ENCODE measurements at regions not wholly inside any gene's neighbourhood (a gene's known extent, or its start where the extent isn't known, plus 50 kb on each side); places are given as distances from the start of the nearest gene placed in this dataset.

DNA sequence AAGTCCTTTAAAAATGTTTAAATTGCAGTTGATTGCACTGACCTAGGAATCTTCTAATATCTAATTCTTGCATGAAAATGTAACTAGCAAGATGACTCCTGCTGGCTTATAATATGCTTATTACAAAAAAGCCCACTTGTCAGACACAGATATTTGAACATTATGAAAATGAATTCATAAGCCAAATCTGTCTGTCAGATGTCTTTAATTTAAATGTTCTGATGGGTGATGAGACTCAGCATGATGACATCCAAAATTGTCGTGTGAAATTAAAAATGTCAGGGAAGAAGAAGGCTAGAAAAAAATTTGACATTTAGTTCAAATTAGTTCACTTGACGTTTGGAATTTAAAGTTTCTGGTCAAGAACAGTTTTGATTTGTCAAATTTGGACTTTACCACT lies 277.8 kb downstream of the PHF14 start:
- BruUV-seq (replicated peaks), result no TSS peak
- H3K36me3 ChIP-seq (replicated peaks in 1 of 2; ENCODE audit: control insufficient read depth in 1 of 2, insufficient read depth in 2 of 2, low read length in 2 of 2), result no peaks in the 10 kb centered on the region
- CTCF ChIA-PET (ENCODE audit: low intra/inter-chr PET ratio, low total read pairs), result no interaction called here
- no peak overlapping the region for H3K27ac ChIP-seq (ENCODE audit: extremely low read length, insufficient read depth, low read length)
- 2% methylated on average over 2 of the region's 2 CpGs for WGBS (ENCODE audit: low lambda C conversion rate)
- H4K20me1 ChIP-seq (ENCODE audit: insufficient read depth, low read length), result no peaks in the 10 kb centered on the region
- no peak for DNase-seq (ENCODE audit: low spot score)
- no peak overlapping the region for H3K4me3 ChIP-seq (replicated peaks in 1 of 3; ENCODE audit: insufficient read depth in 1 of 3, low read depth in 2 of 3, low read length in 3 of 3)
- peaks cover 5% of the 10 kb centered on the region; the same call in 1 of the 2 replicates for H3K4me1 ChIP-seq (ENCODE audit: insufficient read depth, low read length)
- in situ Hi-C loops (cut with HindIII; ENCODE audit: extremely low pct_ligation_motif_present, low pct_unique_long_range_greater_than_20kb), result no loop called here
- ATAC-seq, result no peak
- H3K9ac ChIP-seq (ENCODE audit: insufficient read depth, low read depth, low read length), result no peak overlapping the region
- H3K79me2 ChIP-seq (ENCODE audit: insufficient read depth, low read length), result no peaks in the 10 kb centered on the region
- TF ChIP-seq ZNF367 (CRISPR knock-in tag; IDR thresholded peaks at IDR 0.05; ENCODE audit: borderline replicate concordance) (no peak), RAD51 (IDR thresholded peaks at IDR 0.05; ENCODE audit: borderline replicate concordance) (no peak), RBM22 (optimal IDR thresholded peaks at IDR 0.05; ENCODE audit: low read length) (no peak), HNF4G (IDR thresholded peaks at IDR 0.05; ENCODE audit: borderline replicate concordance, low read depth, low read length) (no peak), HNF4G (CRISPR knock-in tag; IDR thresholded peaks at IDR 0.05; ENCODE audit: borderline replicate concordance, low read depth) (no peak)
- H3K9me3 ChIP-seq (ENCODE audit: low read length), result no peaks in the 10 kb centered on the region
- FAIRE-seq, result no peak
- intact Hi-C loops (cut with micrococcal nuclease; ENCODE audit: unreplicated experiment), result no loop called here
- H3K27me3 ChIP-seq (ENCODE audit: control insufficient read depth in 1 of 2, insufficient read depth in 2 of 2, low read length in 2 of 2), result no peaks in the 10 kb centered on the region; a peak in 2 of 5 replicates
- no peak overlapping the region for H2AFZ ChIP-seq (ENCODE audit: low read length)
- POLR2A ChIA-PET, result no interaction called here
- no peak overlapping the region for H3K4me2 ChIP-seq (ENCODE audit: low read depth, low read length)

DNA sequence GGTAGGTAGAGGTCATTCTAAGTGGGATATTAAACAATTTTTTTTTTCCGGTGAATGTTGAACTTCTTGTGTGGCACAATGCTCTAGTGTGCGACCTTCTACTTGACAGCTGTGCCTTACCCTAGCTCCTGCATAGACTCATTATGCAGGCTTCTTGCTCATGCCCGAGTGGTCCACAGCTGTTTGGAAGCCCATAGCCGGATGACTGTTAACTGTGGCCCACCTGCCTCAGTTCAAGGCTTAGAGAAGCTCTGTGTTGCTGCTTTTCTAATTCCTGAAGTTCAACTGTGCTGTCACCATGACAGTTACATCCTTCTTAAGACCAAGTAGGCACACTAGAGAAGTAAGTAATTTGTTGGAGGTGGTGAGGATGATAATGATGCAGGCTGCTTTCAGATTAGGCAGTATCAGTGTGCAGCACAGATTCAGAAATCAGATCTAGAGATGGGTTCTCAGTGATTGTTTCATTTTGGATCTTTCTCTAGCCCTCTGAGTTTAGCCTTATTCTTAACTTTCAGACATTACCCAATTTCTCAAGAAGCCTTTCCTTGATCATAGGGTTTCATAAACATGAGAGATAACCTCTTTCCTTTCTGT lies 278.4 kb downstream of the PHF14 start:
- CTCF ChIA-PET (ENCODE audit: low intra/inter-chr PET ratio, low total read pairs), result no interaction called here
- Histone ChIP-seq H3K4me2 (ENCODE audit: low read depth, low read length) (no peak overlapping the region), H2AFZ (ENCODE audit: low read length) (no peak overlapping the region), H3K4me3 (replicated peaks in 1 of 3; ENCODE audit: insufficient read depth in 1 of 3, low read depth in 2 of 3, low read length in 3 of 3) (no peak overlapping the region), H3K79me2 (ENCODE audit: insufficient read depth, low read length) (no peaks in the 10 kb centered on the region), H4K20me1 (ENCODE audit: insufficient read depth, low read length) (no peaks in the 10 kb centered on the region), H3K27me3 (ENCODE audit: control insufficient read depth in 1 of 2, insufficient read depth in 2 of 2, low read length in 2 of 2) (no peaks in the 10 kb centered on the region; a peak in 2 of 5 replicates), H3K4me1 (ENCODE audit: insufficient read depth, low read length) (peaks cover 5% of the 10 kb centered on the region; the same call in 1 of the 2 replicates), H3K36me3 (replicated peaks in 1 of 2; ENCODE audit: control insufficient read depth in 1 of 2, insufficient read depth in 2 of 2, low read length in 2 of 2) (no peaks in the 10 kb centered on the region), H3K9me3 (ENCODE audit: low read length) (no peaks in the 10 kb centered on the region), H3K27ac (ENCODE audit: extremely low read length, insufficient read depth, low read length) (no peak overlapping the region), H3K9ac (ENCODE audit: insufficient read depth, low read depth, low read length) (no peak overlapping the region)
- in situ Hi-C loops (cut with HindIII; ENCODE audit: extremely low pct_ligation_motif_present, low pct_unique_long_range_greater_than_20kb), result no loop called here
- DNase-seq (ENCODE audit: low spot score), result no peak
- no peak for ATAC-seq
- intact Hi-C loops (cut with micrococcal nuclease; ENCODE audit: unreplicated experiment), result no loop called here
- POLR2A ChIA-PET, result no interaction called here
- FAIRE-seq, result no peak
- BruUV-seq (replicated peaks), result no TSS peak
- 32% methylated on average over 4 of the region's 4 CpGs for WGBS (ENCODE audit: low lambda C conversion rate)
- TF ChIP-seq SALL2 (CRISPR knock-in tag; IDR thresholded peaks at IDR 0.05) (no peak), AGO2 (optimal IDR thresholded peaks at IDR 0.05; ENCODE audit: low read depth, low read length) (no peak), SUZ12 (IDR thresholded peaks at IDR 0.05; ENCODE audit: low read depth, low read length) (no peak), GTF3A (CRISPR knock-in tag; conservative IDR thresholded peaks at IDR 0.05) (no peak), HOXA5 (CRISPR knock-in tag; IDR thresholded peaks at IDR 0.05) (no peak), HMG20B (CRISPR knock-in tag; conservative IDR thresholded peaks at IDR 0.05) (no peak), MAZ (IDR thresholded peaks at IDR 0.05; ENCODE audit: borderline replicate concordance, low read depth, low read length) (no peak), MAZ (CRISPR knock-in tag; IDR thresholded peaks at IDR 0.05; ENCODE audit: low read depth) (no peak), MAFF (IDR thresholded peaks at IDR 0.05; ENCODE audit: low read depth, low read length) (no peak), ZNF441 (CRISPR knock-in tag; IDR thresholded peaks at IDR 0.05; ENCODE audit: borderline replicate concordance) (no peak), ZNF792 (CRISPR knock-in tag; IDR thresholded peaks at IDR 0.05) (no peak), SMARCC2 (IDR thresholded peaks at IDR 0.05) (no peak)

Measured in HepG2 (cell line).